ENCODE measurements at regions not wholly inside any gene's neighbourhood (a gene's known extent, or its start where the extent isn't known, plus 50 kb on each side); places are given as distances from the start of the nearest gene placed in this dataset.

DNA sequence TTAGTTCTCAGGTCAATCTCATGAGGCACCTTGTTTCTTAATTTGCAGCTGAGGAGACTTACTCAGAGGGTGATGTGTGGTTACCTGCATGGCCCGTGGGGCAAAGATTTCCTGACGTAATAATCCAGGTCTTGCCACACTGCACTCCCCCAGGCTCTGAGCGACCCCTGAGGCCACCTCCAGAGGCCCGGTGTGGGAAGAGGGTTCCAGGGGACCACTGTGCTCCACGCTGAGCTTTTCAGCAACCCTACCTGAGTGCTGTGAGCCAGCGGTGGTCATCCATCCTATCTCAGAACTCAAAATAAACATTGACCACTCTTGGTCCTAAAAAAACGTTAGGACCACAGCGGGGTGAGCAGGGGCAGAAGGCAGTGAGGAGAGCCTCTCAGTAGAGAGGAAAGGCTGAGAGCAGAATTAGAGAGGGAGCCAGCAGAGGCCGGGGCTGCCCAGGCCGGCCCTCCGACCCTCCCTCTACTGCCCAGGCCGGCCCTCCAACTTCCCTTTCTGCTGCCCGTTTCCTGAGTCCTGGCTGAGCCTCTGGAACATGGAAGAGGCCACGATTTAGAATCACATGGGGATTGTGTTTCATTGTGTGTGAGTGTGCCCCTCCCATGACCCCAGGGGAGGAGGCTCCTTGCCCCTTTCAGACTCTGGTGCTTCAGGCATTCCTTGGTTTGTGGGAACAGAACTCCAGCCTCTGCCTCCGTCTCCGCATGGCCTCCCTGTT is 188.2 kb upstream of the DIO3 start (continued):
- TF ChIP-seq, protein P1, sequence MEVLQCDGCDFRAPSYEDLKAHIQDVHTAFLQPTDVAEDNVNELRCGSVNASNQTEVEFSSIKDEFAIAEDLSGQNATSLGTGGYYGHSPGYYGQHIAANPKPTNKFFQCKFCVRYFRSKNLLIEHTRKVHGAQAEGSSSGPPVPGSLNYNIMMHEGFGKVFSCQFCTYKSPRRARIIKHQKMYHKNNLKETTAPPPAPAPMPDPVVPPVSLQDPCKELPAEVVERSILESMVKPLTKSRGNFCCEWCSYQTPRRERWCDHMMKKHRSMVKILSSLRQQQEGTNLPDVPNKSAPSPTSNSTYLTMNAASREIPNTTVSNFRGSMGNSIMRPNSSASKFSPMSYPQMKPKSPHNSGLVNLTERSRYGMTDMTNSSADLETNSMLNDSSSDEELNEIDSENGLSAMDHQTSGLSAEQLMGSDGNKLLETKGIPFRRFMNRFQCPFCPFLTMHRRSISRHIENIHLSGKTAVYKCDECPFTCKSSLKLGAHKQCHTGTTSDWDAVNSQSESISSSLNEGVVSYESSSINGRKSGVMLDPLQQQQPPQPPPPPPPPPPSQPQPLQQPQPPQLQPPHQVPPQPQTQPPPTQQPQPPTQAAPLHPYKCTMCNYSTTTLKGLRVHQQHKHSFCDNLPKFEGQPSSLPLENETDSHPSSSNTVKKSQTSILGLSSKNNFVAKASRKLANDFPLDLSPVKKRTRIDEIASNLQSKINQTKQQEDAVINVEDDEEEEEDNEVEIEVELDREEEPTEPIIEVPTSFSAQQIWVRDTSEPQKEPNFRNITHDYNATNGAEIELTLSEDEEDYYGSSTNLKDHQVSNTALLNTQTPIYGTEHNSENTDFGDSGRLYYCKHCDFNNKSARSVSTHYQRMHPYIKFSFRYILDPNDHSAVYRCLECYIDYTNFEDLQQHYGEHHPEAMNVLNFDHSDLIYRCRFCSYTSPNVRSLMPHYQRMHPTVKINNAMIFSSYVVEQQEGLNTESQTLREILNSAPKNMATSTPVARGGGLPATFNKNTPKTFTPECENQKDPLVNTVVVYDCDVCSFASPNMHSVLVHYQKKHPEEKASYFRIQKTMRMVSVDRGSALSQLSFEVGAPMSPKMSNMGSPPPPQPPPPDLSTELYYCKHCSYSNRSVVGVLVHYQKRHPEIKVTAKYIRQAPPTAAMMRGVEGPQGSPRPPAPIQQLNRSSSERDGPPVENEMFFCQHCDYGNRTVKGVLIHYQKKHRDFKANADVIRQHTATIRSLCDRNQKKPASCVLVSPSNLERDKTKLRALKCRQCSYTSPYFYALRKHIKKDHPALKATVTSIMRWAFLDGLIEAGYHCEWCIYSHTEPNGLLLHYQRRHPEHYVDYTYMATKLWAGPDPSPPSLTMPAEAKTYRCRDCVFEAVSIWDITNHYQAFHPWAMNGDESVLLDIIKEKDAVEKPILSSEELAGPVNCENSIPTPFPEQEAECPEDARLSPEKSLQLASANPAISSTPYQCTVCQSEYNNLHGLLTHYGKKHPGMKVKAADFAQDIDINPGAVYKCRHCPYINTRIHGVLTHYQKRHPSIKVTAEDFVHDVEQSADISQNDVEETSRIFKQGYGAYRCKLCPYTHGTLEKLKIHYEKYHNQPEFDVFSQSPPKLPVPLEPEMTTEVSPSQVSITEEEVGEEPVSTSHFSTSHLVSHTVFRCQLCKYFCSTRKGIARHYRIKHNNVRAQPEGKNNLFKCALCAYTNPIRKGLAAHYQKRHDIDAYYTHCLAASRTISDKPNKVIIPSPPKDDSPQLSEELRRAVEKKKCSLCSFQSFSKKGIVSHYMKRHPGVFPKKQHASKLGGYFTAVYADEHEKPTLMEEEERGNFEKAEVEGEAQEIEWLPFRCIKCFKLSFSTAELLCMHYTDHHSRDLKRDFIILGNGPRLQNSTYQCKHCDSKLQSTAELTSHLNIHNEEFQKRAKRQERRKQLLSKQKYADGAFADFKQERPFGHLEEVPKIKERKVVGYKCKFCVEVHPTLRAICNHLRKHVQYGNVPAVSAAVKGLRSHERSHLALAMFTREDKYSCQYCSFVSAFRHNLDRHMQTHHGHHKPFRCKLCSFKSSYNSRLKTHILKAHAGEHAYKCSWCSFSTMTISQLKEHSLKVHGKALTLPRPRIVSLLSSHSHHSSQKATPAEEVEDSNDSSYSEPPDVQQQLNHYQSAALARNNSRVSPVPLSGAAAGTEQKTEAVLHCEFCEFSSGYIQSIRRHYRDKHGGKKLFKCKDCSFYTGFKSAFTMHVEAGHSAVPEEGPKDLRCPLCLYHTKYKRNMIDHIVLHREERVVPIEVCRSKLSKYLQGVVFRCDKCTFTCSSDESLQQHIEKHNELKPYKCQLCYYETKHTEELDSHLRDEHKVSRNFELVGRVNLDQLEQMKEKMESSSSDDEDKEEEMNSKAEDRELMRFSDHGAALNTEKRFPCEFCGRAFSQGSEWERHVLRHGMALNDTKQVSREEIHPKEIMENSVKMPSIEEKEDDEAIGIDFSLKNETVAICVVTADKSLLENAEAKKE (CRISPR knock-in tag; IDR thresholded peaks at IDR 0.05), result no peak
- TF ChIP-seq ZNF114 (CRISPR knock-in tag; IDR thresholded peaks at IDR 0.05) (no peak), EZH2phosphoT487 (IDR thresholded peaks at IDR 0.05; ENCODE audit: unreplicated experiment) (no peak), NANOG (IDR thresholded peaks at IDR 0.05; ENCODE audit: borderline replicate concordance) (no peak)
- TF ChIP-seq, protein P2, sequence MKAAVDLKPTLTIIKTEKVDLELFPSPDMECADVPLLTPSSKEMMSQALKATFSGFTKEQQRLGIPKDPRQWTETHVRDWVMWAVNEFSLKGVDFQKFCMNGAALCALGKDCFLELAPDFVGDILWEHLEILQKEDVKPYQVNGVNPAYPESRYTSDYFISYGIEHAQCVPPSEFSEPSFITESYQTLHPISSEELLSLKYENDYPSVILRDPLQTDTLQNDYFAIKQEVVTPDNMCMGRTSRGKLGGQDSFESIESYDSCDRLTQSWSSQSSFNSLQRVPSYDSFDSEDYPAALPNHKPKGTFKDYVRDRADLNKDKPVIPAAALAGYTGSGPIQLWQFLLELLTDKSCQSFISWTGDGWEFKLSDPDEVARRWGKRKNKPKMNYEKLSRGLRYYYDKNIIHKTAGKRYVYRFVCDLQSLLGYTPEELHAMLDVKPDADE (IDR thresholded peaks at IDR 0.05), result no peak

DNA sequence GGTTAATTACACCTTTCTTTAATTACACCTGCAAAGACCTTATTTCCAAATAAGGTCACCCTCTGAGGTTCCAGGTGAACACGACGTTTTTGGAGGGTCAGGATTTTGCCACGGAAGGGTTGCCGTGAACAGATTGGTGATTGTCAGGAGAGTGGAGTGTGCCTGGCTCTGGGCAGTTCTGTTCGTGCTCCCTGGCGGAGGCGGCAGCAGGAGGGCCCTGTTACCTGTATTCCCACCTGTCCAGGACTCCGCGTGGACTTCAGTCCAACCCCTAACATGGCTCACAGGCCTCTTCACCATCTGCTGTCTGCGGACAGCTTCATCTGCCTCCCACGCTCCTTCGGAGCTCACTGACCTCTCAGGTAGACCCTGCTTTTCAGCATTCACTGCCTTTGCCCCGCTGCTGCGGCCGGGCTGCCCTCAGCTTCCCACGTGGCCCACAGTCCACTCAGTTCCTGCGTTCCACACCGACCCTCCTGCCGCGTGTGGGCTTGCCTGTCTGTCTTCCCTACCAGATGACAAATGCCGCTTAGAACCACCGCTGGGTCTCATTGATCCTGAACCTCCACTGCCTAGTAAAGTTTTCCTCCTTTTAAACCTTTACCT is 187.5 kb upstream of the DIO3 start:
- H3K9me2 ChIP-seq (ENCODE audit: insufficient read depth), result no peaks in the 10 kb centered on the region
- Mint-ChIP-seq H3K9me3 (no peaks in the 10 kb centered on the region), H3K4me1 (peaks cover 2% of the 10 kb centered on the region)
- TF ChIP-seq, protein P1 (CRISPR knock-in tag; IDR thresholded peaks at IDR 0.05), result no peak

More for the DNA sequence above, 187.5 kb upstream of the DIO3 start:
- no peaks in the 10 kb centered on the region for H3F3A ChIP-seq (replicated peaks; ENCODE audit: low read depth)
- H3K27ac Mint-ChIP-seq, result no peak overlapping the region
- H3K27me3 ChIP-seq (ENCODE audit: insufficient read depth), result no peaks in the 10 kb centered on the region
- H3K27me3 Mint-ChIP-seq (ENCODE audit: insufficient read depth, low read depth, poor library complexity), result peaks cover 2% of the 10 kb centered on the region
- no peaks in the 10 kb centered on the region for H4K20me1 ChIP-seq (replicated peaks; ENCODE audit: insufficient read depth)
- ATAC-seq (no peak), DNase-seq (ENCODE audit: low spot score) (no peak)
- H3K79me2 ChIP-seq (replicated peaks; ENCODE audit: insufficient read depth), result no peaks in the 10 kb centered on the region
- H3K36me3 ChIP-seq (ENCODE audit: insufficient read depth), result no peaks in the 10 kb centered on the region
- H3K36me3 Mint-ChIP-seq (ENCODE audit: low read depth), result no peaks in the 10 kb centered on the region
- no peak overlapping the region for H3K4me3 ChIP-seq
- H3K4me1 ChIP-seq (ENCODE audit: insufficient read depth), result no peaks in the 10 kb centered on the region
- no peak overlapping the region for H3K4me2 ChIP-seq
- no peak overlapping the region for H3K27ac ChIP-seq (ENCODE audit: low read depth)
- no peak overlapping the region for H2AFZ ChIP-seq
- H3K4me3 Mint-ChIP-seq, result no peak overlapping the region
